NCI-H526 treated with DMSO at 0.1 percent for 48 hours (cell line): ENCODE measurements at regions not wholly inside any gene's neighbourhood (a gene's known extent, or its start where the extent isn't known, plus 50 kb on each side); places are given as distances from the start of the nearest gene placed in this dataset.
"Not testable (repeated sequence)": the region's sequence is repeated elsewhere in the genome, so short reads cannot be mapped to it uniquely, and the experiment has no call there.

Experiments used
- DNase-seq: peaks from one replicate; lab custom pipeline; 2025; lab: John Stamatoyannopoulos, UW

DNA sequence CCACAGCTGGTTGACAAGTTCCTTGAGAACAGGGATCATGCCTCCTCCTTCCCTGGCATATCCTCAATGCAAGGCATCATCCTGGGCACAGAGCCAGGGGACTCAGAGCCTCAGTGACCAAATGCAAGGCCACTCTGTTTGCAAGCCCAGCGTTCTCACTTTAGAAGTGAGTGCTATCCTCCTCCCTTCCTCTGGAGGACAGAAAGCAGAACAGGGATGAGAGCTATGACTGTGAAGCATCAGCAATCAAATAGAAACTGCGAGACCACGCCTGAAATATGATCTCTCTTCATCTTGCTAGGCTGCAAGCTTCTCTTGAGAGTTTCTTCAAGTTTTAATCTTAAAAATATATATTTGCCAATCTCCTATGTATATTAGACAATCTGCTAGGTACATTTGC lies 119.8 kb downstream of the LRATD1 start:
- DNase-seq, result no peak

DNA sequence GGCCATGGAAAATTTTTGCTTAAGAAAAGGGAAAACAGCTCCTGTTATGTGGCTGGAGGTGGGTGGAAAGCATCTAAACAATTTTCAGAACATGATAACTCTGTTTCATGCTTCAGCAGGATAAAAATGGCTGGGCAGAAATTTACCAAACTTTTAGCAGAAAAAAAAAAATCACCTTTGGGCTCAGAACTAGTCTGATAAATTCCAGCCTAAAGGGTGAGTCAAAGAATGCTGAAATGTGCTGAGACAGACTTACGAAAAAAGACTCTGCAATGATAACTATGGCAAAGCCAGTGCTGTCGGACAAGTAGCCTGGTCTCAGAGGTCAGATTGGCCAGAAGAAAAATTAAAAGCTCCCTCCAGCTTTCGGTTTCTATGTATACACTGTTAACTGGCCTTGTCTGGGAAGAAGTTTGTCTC lies 123.6 kb downstream of the LRATD1 start:
- no peak for DNase-seq

DNA sequence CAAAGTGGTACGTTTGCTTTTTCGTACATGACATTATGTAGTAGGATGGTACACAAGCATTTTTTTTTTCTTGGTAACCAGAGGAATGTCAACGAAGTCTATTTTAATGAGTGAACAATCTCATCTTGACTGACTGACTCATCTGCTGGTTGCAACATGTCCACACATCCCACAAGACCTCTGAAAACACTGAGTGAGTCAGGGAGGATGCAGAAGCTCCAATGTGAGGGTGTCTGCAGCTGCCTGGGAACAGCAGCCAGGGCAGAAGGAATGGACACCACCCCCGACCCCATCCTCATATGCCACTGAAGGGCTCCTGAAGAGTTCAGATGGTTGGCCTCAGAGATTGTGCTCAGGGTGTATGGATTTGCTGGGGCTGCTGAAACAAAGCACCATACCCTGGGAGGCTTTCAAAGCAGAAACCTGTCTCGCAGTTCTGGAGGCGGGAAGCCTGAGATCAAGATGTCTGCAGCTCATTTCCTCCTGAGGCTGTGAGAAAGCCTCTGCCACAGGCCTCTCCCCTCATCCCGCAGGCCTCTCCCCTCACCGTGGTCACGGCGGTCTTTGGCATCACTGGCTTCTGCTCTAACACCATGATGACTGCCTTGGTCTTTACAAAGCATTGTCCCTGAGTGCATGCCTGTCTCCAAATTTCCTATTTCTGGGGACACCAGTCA lies 124.6 kb downstream of the LRATD1 start:
- no peak for DNase-seq

DNA sequence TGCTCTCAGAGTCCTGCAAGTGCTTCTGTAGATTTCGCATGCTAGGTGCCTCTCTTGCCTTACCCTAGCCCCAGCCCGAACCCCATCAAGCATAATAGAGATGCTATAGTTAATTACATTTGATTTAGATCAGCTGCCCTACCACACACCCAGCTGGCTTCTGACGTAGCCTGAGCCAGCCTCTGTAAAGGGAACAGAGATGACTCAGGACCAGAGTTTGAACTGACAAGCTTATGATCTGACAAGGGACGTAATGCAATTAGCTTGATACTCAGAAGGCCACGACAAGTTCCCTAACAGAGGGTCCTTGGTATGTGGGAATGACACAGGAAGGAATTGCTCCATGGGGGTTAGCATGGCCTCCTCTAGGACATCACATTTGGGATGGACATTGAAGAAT lies 126.6 kb downstream of the LRATD1 start:
- no peak for DNase-seq

DNA sequence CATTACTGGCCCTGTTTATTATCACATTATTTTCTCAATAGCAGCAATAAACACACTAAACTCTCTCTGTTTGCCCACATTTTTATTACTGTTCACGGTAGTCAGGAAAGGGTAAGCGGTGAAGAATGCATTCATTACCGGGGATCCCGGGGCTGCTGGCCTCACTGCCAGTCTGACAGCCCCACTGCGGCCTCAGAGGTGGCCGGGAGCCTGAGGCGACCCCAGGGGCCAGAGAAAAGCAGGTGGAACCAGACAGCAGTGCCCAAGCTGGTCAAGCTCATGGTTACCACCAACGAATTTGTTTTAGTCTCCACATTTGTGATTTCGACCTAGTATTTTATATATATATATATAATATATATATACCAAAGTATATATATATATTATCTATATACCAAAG lies 127.7 kb downstream of the LRATD1 start:
- DNase-seq, result no peak

DNA sequence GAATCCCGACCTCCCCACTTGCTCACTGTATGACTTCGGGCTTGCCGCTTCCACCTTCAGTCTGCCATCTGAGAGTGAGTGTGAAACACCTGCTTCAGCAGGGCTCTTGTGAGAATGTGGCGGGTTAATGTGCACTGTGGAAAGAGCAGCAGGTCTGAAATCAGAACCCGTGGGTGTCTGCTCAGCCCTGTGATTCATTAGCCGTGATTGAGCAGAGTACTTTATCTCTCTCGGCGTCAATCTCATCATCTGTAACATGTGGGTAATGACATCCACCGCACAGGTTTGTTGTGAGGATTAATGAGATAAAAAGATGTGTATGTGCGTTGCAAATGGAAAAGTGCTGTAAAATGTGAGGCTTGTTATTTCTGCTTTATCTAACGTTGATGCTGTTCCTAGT lies 128.6 kb downstream of the LRATD1 start:
- DNase-seq, result no peak

DNA sequence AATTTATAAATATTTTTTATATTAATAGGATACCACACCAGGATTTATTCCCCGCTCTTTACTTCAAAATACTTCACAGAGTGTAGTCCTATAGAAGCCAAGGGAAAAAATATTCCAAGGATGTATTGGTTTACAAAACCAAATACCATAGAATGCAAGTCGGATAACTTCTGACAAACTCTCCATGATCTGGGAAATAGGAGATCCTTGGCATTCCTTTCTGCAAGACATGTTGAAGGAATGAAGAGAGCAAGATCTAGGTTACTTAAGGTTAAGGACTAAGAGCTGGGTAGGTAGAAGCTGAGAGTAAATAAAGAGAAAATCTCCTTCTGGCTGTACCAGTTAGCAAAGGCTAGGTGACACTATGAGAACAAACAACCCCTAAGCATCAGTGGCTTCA lies 141.2 kb downstream of the LRATD1 start:
- DNase-seq, result no peak

DNA sequence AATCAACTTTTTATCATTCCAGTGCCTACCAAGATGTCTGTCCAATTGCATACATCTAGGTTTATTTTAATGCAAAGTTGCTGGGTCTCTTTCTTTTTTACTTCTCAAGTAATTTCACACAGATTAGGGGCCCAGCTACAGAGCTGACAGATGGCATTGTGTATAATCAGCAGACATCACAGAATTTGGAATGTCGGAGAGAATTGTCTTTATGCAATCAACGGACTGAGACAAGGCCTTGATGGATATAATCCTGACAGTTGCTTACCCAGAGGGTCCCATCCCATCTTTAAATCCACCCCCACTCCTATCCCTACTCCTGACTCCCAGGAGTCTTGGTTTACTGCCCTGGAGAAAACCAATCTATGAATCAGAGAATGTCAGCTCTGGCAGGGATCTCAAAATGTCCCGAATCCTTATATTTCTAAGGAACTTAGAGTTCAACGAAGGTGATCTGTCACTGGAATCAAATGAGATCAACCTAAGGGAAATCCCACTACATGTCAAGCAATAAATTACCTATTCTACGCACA lies 142.0 kb downstream of the LRATD1 start:
- no peak for DNase-seq

DNA sequence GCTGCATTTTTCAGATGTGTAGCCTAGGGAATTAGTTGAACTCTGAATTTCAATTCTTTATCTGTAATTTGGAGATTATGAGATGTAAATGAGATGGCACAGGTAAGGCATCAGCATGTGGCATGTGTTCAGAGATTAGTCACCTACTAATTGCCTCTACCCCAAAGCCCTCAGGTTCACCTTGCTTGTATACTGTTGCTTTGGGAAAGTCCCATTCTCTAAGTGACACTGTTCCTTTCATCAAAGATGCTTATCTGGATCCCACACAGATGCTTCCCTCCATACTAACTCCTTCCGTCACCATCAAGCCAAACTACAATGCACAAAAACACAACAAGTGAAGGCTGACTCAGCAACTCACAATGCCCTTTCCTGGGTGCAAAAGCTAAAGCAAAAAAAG lies 143.7 kb downstream of the LRATD1 start:
- no peak for DNase-seq

DNA sequence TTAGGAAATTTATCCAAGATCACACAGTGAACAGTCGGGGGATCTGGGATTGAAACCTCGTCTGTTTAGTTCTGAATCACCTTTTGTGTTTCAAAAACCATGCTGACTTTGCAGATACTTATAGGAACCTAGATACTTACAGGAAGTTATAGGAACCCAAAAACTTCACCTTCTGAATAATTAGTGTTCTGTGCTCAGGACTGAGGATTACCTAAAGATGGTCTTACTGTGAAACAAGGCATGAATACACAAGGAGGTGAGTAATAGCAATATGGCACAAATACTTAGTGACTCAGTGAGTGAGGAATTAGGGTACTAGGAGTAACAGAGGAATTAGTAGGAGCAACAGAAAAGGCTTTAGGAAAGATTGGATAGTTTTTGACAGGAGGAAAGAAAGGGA lies 145.5 kb downstream of the LRATD1 start:
- no peak for DNase-seq

DNA sequence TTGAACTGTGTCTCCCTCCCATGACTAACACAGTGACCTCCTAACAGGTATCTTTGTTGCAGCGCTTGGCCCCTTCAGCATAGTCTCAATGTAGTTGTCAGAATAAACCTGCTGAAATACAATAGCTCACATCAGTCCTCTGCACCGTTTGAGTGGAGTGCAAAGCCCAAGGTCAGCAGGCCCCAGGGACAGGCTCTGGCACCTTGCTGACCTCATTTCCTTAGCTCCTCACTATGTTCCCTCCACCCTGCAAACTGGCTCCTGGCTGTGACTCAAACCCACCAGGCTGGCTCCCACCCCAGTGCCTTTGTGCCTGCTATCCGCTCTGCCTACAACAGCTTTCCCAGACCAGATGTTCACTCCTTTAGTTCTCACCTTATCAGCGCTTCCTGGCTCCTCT lies 146.7 kb downstream of the LRATD1 start:
- no peak for DNase-seq

DNA sequence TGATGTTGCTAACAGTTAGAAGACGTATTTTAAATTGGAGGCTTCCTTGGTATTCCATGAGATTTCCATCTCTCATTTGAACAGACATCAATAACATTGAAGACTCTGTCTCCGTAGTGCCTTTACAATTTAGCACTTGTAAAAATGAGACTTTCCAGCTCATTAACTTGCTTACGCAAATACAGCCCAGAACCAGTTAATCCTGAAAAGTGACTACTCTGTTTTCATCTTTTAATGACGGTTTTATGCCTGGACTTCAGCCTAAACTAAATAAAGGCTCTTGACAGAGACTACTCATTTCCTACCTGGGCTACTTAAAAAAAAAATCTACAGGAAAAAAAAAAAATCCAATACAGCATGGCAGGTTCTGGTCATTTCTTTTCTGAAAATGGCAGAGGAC lies 148.6 kb downstream of the LRATD1 start:
- peak; percentile 81 for DNase-seq

DNA sequence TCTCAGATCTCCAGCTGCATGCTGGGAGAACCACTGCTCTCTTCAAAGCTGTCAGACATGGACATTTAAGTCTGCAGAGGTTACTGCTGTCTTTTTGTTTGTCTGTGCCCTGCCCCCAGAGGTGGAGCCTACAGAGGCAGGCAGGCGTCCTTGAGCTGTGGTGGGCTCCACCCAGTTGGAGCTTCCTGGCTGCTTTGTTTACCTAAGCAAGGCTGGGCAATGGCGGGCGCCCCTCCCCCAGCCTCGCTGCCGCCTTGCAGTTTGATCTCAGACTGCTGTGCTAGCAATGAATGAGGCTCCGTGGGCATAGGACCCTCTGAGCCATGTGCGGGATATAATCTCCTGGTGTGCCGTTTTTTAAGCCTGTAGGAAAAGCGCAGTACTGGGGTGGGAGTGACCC lies 156.3 kb downstream of the LRATD1 start:
- not testable (repeated sequence) for DNase-seq

DNA sequence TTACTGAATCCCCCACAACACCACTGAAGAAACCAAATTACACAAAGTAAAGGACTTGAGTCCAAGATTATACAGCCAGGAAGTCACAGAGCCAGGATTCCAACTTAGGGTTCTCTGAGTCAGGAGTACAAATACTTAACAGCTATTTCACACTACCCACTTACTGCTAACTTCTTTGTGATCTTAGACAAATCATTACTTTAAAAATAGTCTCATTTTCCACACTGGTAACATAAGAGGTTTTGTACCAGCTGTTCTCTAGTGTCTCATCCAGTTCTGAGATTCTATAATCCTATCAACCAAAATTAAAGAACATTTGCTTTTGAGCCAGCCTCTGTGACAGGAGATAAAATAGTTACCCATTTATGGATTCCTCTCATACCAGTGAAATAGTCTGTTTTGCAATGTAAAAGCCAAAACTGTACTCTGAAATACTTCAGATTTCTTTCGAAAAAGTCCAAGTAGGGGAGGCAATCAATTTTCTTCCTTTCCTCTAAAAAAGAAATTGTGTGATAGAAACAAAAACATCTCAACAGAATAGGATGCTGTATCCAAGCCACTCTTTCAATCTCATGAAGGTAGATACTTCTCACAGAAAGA lies 157.6 kb downstream of the LRATD1 start:
- DNase-seq, result no peak

DNA sequence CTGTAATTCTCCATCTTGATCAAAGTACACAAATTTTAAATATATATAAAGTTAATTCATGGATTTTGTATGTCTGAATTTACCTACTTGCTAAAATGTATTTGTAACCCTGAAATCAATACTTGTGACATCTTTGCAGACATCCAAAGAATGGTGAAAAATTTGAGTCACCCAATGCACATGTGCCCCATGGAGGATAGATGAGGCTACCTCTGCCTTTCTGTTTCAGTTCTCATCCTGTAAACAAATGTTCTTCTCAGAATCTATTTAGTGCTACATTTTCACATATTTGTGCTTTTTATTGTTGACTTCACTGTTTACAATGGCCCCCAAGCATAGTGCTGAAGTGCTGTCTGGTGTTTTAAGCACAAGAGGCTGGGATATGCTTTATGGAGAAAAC lies 171.5 kb downstream of the LRATD1 start:
- no peak for DNase-seq

DNA sequence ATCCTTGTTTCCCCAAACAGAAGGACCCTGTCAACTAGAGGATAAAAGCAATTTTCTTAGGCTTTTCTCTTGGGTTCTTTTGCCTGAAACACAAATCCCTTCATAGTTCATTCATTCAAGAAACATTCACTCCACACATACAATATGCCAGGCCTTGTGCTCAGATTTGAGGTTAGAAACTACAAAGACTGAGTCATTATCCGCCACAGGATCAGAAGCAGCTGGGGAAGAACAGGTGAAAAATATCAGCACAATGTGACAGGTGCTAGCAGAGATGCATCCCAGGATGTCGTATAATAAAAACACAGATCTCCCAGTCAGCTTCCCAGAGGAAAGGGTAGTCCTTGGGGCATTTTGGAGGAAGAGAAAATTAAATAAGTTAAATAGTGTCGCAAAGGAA lies 172.4 kb downstream of the LRATD1 start:
- DNase-seq, result no peak

DNA sequence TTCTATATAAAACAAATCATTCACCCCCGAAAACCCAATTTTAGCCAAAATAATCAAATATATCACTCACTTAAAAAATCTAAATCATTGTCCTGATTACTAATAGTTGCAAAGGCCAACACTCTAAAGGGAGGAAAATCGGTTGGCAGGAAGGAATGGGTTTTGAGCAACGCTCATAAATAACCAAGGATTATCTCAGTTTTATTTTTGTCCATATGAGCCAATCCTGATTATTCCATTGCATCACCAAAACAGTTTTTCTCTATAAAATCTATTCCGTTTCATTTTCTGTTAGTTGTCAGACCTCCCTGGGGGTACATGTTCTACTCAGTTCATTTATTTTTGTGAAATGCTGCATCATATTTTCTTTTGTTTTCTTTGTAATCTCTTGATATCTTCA lies 174.1 kb downstream of the LRATD1 start:
- DNase-seq, result no peak

DNA sequence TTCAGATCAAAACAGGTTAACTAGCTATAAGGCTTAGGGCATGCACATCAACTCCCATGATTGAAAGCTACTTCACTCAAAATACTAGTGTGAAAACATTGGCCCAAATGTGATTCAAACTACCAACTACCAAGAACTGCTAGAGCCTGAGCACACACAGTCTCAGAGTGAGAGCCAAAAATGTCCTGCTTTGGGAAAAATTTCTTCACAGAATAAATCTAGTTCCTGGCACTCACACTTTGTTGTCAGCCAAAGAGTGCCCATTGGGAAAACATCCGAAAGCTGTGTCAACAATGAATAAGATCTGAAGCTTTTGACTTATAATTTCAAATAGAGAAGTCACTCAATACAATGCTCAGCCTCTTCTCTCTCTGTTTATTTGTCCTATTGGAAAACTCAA lies 182.7 kb downstream of the LRATD1 start:
- no peak for DNase-seq

DNA sequence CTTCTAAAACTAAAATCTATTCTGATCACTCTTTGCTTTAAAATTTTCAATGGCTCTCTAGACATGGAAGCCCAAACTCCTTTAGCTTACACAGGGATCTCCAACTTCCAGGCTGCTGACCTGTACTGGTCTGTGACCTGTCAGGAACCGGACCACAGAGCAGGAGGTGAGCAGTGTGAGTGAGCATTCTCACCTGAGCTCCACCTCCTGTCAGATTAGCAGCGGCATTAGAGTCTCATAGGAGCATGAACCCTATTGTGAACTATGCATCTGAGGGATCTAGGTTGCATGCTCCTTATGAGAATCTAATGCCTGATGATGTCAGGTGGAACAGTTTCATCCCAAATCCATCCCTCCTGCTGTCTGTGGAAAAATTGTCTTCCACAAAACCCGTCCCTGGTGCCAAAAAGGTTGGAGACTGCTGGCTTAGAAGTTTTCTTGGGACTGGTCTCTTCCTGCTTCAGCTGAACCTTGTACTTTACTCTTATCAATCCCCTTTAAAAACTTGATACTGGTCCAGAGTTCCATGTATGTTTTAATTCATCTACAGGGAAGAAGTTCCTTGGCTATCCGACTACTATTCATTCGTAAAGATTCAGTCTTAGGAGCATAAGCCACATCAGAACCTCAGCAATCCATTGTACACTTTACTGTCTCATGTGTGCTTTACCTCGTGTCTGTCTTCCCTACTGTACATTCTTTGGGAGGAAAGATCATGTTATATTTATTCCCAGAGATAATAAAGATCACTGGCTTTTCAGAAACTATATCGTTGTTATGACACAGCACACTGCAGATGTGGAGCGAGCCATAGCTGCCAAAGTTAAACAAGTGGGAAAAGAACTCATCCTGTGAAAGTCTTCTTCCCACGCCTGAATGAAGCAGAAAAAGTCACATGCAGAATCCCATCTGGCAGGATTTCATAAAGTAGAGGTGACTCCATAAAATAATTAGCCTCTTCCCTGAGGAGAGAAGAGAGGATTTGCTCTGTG lies 183.8 kb downstream of the LRATD1 start:
- no peak for DNase-seq

DNA sequence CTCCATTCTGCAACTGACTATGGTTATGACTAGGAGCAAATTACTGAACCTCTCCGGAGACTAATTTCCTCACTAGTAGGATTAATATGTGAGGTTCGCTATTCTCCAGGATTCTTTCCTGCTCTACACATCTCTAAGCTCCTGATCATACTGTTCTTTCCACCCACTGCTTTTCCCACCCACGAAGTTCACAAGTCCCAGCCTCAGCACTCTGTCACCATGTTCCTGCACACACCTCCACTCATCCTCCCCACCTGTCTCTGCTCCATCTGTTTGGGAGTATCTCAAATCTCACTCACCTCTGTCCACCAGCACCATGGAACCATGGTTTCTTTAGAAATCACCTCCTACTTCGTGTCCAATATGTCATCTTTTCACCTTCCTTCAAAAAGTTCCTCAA lies 185.3 kb downstream of the LRATD1 start:
- no peak for DNase-seq

DNA sequence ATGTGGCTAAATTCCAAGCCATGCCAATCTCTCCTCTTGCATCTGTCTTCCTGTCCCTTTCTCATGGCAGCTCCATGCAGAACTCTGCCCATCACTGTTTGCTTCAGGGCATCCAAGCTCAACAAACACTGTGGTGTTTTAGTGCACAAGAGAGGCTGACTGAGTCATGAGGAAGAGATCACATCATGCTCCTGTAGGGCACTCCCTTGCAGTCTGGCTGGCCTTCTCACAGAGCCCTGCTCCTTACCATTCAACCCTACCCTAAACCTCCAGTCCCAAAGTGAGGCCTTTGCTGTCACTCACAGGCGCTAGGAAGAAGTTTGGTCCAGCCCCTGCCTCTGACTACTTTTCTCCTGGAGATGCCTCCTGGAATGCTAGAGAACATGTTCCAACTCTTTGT lies 194.0 kb downstream of the LRATD1 start:
- no peak for DNase-seq

DNA sequence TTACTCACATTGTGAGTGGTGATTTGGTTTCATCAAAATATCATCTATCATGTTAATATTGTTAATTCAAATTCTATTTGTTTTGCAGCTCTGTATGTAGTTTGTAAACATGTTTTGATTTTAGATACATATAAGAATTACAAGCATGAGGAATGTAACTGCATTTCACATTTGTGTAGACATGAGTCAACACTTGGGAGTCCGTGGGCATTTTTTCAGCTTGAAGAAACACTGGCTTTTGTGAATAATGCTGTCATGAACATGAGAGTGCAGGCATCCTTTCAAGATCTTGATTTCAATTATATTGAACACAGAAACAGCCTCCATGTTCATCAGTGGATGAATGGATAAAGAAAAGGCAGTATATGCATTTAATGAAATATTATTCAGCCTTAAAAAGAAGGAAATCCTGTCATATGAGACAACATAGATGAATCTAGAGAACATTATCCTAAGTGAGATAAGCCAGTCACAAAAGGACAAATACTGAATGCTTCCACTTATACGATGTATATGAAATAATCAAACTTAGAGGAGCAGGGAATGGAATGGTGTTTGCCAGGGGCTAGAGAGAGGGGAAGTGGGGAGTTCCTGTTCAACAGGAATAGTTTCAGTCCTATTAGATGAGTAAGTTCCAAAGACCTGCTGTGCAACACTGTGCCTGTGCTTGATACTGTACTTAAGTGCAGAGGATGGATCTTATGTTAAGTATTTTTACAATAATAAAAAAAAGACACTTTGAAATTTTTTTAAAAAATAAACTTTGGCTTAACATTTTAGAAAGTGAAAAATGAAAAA lies 194.9 kb downstream of the LRATD1 start:
- DNase-seq, result no peak
